ENCODE measurements at regions not wholly inside any gene's neighbourhood (a gene's known extent, or its start where the extent isn't known, plus 50 kb on each side); places are given as distances from the start of the nearest gene placed in this dataset.
A peak's percentile ranks its signal among the peaks of the same experiment; 100 is the strongest.

GRCh38 chr12:13499008-13499407 is 302.5 kb downstream of the EMP1 start:
- no peak overlapping the region for H3K27ac ChIP-seq (ENCODE audit: insufficient read depth, low read length)
- no peaks in the 10 kb centered on the region for H3K9me3 ChIP-seq (ENCODE audit: control insufficient read depth, insufficient read depth, low read length)
- intact Hi-C loops (cut with micrococcal nuclease), result no loop called here
- H3K4me3 ChIP-seq (ENCODE audit: insufficient read depth, low read depth, low read length), result no peak overlapping the region
- H3K18ac ChIP-seq (ENCODE audit: low read depth, low read length), result no peak overlapping the region
- H3K23ac ChIP-seq (ENCODE audit: low read depth, low read length), result no peak overlapping the region
- no peak overlapping the region for H2AFZ ChIP-seq (replicated peaks; ENCODE audit: low read length, poor library complexity)
- no peak overlapping the region for H2AK5ac ChIP-seq (ENCODE audit: low read depth, low read length)
- H3K4me1 ChIP-seq (ENCODE audit: control insufficient read depth, insufficient read depth, low read length), result no peaks in the 10 kb centered on the region
- H3K9ac ChIP-seq (ENCODE audit: low read depth, low read length), result no peak overlapping the region
- no TSS peak for BruUV-seq (replicated peaks)
- no peak overlapping the region for H2BK15ac ChIP-seq (ENCODE audit: low read depth, low read length)
- ChIA-PET CTCF (no interaction called here), POLR2A (ENCODE audit: unreplicated experiment) (no interaction called here)
- H3K56ac ChIP-seq (ENCODE audit: extremely low read depth, insufficient read depth, low read length), result no peak overlapping the region
- no peaks in the 10 kb centered on the region for H3K9me1 ChIP-seq (ENCODE audit: insufficient read depth, low read length)
- TF ChIP-seq MXI1 (IDR thresholded peaks at IDR 0.05; ENCODE audit: borderline replicate concordance, low read depth, low read length) (no peak), RCOR1 (IDR thresholded peaks at IDR 0.05; ENCODE audit: insufficient replicate concordance, low read length) (no peak), FOS (IDR thresholded peaks at IDR 0.05; ENCODE audit: low read depth, low read length) (no peak), CTCF (conservative IDR thresholded peaks at IDR 0.05; ENCODE audit: low read depth, low read length) (no peak), NFE2L2 (IDR thresholded peaks at IDR 0.05; ENCODE audit: low read depth, low read length) (no peak), CEBPB (IDR thresholded peaks at IDR 0.05; ENCODE audit: low read depth, low read length) (no peak), MAZ (IDR thresholded peaks at IDR 0.05; ENCODE audit: borderline replicate concordance, low read depth, low read length) (no peak), RFX5 (IDR thresholded peaks at IDR 0.05; ENCODE audit: low read depth, low read length) (no peak), RAD21 (IDR thresholded peaks at IDR 0.05; ENCODE audit: low read length) (no peak), BHLHE40 (IDR thresholded peaks at IDR 0.05; ENCODE audit: low read depth, low read length) (no peak), SMC3 (IDR thresholded peaks at IDR 0.05; ENCODE audit: low read depth, low read length) (no peak), CHD1 (IDR thresholded peaks at IDR 0.05; ENCODE audit: low read depth, low read length) (no peak), MAFK (IDR thresholded peaks at IDR 0.05; ENCODE audit: low read depth, low read length) (no peak), ELK1 (IDR thresholded peaks at IDR 0.05; ENCODE audit: borderline replicate concordance, low read depth, low read length) (no peak), POLR2A (IDR thresholded peaks at IDR 0.05; ENCODE audit: low read depth, low read length) (no peak)
- TF ChIP-seq, protein P1, sequence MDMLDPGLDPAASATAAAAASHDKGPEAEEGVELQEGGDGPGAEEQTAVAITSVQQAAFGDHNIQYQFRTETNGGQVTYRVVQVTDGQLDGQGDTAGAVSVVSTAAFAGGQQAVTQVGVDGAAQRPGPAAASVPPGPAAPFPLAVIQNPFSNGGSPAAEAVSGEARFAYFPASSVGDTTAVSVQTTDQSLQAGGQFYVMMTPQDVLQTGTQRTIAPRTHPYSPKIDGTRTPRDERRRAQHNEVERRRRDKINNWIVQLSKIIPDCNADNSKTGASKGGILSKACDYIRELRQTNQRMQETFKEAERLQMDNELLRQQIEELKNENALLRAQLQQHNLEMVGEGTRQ (IDR thresholded peaks at IDR 0.05; ENCODE audit: low read depth, low read length), result no peak
- no peak overlapping the region for H4K91ac ChIP-seq (ENCODE audit: insufficient read depth, low read depth, low read length)
- no peak for ATAC-seq (ENCODE audit: low read depth)
- peak overlapping the region; percentile 63 for H2AK9ac ChIP-seq (replicated peaks; ENCODE audit: low read depth, low read length, poor library complexity)
- H2BK120ac ChIP-seq (ENCODE audit: low read depth, low read length), result no peak overlapping the region
- no CpG with 5 or more reads among the region's 3 CpGs for WGBS, 2 experiments (ENCODE audit: extremely low coverage in 2 of 2, insufficient read length in 1 of 2)
- in situ Hi-C loops (cut with MboI; ENCODE audit: low sequenced_read_pairs), result no loop called here
- H3K27me3 ChIP-seq (ENCODE audit: control insufficient read depth, insufficient read depth, low read length), result no peaks in the 10 kb centered on the region
- H4K8ac ChIP-seq (ENCODE audit: low read depth in 2 of 2, low read length in 2 of 2), result no peak overlapping the region
- no peak overlapping the region for H2BK5ac ChIP-seq (ENCODE audit: low read depth, low read length, poor library complexity, severe bottlenecking)
- H3K79me1 ChIP-seq (ENCODE audit: low read depth in 1 of 2, low read length in 2 of 2), result no peaks in the 10 kb centered on the region
- no peak overlapping the region for H3K4ac ChIP-seq (ENCODE audit: low read depth, low read length)
- no peak for DNase-seq
- no peak overlapping the region for H3K4me2 ChIP-seq (ENCODE audit: low read depth, low read length)
- no peak overlapping the region for H2BK20ac ChIP-seq (ENCODE audit: low read depth, low read length)
- dilution Hi-C loops (cut with HindIII; ENCODE audit: low sequenced_read_pairs, unreplicated experiment), result no loop called here
- H4K20me1 ChIP-seq (ENCODE audit: insufficient read depth, low read length), result no peaks in the 10 kb centered on the region
- H3K14ac ChIP-seq (replicated peaks; ENCODE audit: low read depth, low read length), result no peak overlapping the region
- no peaks in the 10 kb centered on the region for H3K36me3 ChIP-seq (ENCODE audit: control insufficient read depth, insufficient read depth, low read length)
- no peak overlapping the region for H4K5ac ChIP-seq (ENCODE audit: low read depth, low read length)

All from IMR-90 (cell line).